Ovary (tissue), 7 donors: ENCODE measurements at regions not wholly inside any gene's neighbourhood (a gene's known extent, or its start where the extent isn't known, plus 50 kb on each side); places are given as distances from the start of the nearest gene placed in this dataset.

Experiments
- DNase-seq, 5 donors: peaks; one replicate each; pipeline ENCODE4 v3.0.0-alpha.2; 2019 to 2020
- H3K27ac ChIP-seq, 2 donors: fragments of 200-600 bp; one replicate each; pipeline versions ENCODE4 v1.5.1 to v1.8.0; 2019 to 2022
- H3K27me3 ChIP-seq: fragments of 200-600 bp; one replicate; pipeline ENCODE4 v1.8.0; 2022
- H3K36me3 ChIP-seq: fragments of 200-600 bp; sonication (generic); one replicate; pipeline ENCODE4 v1.5.1; 2019
- H3K4me1 ChIP-seq: one replicate; pipeline ENCODE4 v1.8.1; 2013; ENCODE audit warnings: mild to moderate bottlenecking, moderate library complexity; ENCODE audit not compliant: insufficient read depth
- H3K4me3 ChIP-seq: fragments of 200-600 bp; sonication (generic); one replicate; pipeline ENCODE4 v1.5.1; 2017
- H3K9me3 ChIP-seq, 2 donors: fragments of 200-600 bp in 1 of 2; sonication (generic) in 1 of 2; one replicate each; pipeline versions ENCODE4 v1.5.1 to v1.8.1; 2013 to 2019; ENCODE audit warnings: mild to moderate bottlenecking in 1 of 2, moderate library complexity in 1 of 2
- CTCF ChIP-seq, 3 donors: fragments of 450-650 bp in 2 of 3; fragments of 200-600 bp in 1 of 3; IDR thresholded peaks; one replicate each; pipeline versions ENCODE4 v1.5.1 to v1.8.0; 2016 to 2022; ENCODE audit warnings: antibody characterized with exemption in 3 of 3, mild to moderate bottlenecking in 1 of 3
- EP300 ChIP-seq: sonication (generic); formaldehyde crosslinking; IDR thresholded peaks from one replicate; pipeline ENCODE4 v1.6.1; 2017; ENCODE audit warnings: antibody characterized with exemption
- POLR2A ChIP-seq: fragments of 450-650 bp; IDR thresholded peaks from one replicate; pipeline ENCODE4 v1.6.1; 2017; ENCODE audit warnings: antibody characterized with exemption, mild to moderate bottlenecking, moderate library complexity
- WGBS, 3 donors: extraction: QIAGEN DNeasy Blood & Tissue Kit in 1 of 3; methylation state at CpG; one replicate each; pipeline versions ENCODE4 v1.1.5 to v1.1.7; 2013 to 2017; 5-methylcytosine and 5-hydroxymethylcytosine counted together
- intact Hi-C, 4 donors: fragments of 100-400 bp; cut with DNase I; formaldehyde crosslinking; loops; one replicate each; pipeline versions ENCODE4 v1.11.0 to v1.15.1; 2022 to 2023
- donor health status: DM: no; HTN: no; CAD: no; lungs with moderate emphysema.
- donor health status: DM: no; HTN: no; CAD: no.
- donor health status: Bipolar disorder and iron deficiency.
- donor health status: DM: no; HTN: no; CAD: no.
- donor health status: DM: yes; HTN: yes; CAD: no.

GRCh38 chr5:41587668-41588067 lies 77.3 kb upstream of the PLCXD3 start:
- intact Hi-C loops: no loop called here
- no peaks in the 10 kb centered on the region for H3K27me3 ChIP-seq
- H3K4me3 ChIP-seq: no peak overlapping the region
- H3K9me3 ChIP-seq: no peaks in the 10 kb centered on the region
- WGBS, 3 donors: 95 to 97% (median 96%) methylated on average over 17 of the region's 17 CpGs
- no peaks in the 10 kb centered on the region for H3K36me3 ChIP-seq
- no peak for DNase-seq
- H3K27ac ChIP-seq: no peak overlapping the region
- no peaks in the 10 kb centered on the region for H3K4me1 ChIP-seq
- TF ChIP-seq POLR2A (no peak), CTCF (IDR thresholded peaks at IDR 0.05) (no peak), EP300 (no peak)

DNA sequence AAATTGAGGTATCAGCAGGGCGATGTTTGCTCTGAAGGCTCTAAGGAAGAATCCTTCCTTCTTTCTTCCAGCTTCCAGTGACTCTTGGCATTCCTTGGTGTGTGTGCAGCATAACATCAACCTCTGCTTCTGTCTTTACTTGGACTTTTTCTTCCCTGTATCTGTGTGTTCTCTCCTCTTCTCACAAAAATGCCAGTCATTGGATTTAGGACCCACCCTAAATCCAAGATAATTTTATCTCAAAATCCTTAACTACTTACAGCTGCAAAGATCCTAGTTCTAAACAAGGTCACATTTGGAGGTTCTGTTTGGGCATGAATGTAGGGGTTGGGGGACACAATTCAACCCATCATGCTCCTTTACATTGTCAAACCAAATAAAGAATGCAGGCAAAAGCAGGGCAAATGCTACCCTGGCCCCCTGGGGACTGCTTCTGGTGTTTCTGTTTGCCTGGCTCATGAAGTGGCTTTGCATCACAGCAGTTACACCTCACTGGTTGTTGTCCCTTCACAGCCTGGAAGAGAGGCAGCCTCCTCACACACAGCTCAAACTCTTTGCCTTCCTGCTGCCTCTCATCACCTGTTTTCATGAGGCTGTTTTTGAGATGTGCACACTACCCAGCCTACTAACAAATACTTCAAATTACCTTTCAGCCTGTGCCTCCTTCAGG lies 64.8 kb upstream of the PLCXD3 start:
- intact Hi-C loops: no loop called here
- TF ChIP-seq CTCF (IDR thresholded peaks at IDR 0.05): no peak
- no peak for TF ChIP-seq POLR2A
- no peak for TF ChIP-seq EP300
- Histone ChIP-seq H3K9me3 (no peaks in the 10 kb centered on the region), H3K4me1 (no peaks in the 10 kb centered on the region), H3K27me3 (no peaks in the 10 kb centered on the region), H3K36me3 (no peaks in the 10 kb centered on the region), H3K27ac (no peak overlapping the region), H3K4me3 (no peak overlapping the region)
- DNase-seq: no peak
- WGBS, 3 donors: 94 to 100% (median 96%) methylated on average over 1 of the region's 1 CpG

DNA sequence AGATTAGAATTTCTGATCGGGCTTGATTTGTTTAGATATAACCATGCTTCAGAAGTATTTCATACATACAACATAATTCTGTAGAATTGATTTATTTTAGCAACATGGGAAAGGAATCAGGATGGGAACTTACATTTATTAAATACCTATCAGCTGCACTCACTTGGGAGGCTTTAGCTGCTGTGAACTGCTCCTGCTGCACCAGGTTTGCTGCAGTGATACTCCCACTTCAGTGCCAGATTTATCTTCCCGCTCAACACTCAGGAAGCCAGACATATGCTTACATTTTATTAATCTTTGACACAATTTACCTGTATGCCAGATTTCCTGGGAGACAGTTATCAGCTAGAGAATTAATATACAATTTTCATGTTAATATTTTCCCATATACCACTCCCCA lies 64.0 kb upstream of the PLCXD3 start:
- no peak overlapping the region for H3K27ac ChIP-seq
- no peak overlapping the region for H3K4me3 ChIP-seq
- H3K27me3 ChIP-seq: no peaks in the 10 kb centered on the region
- no peaks in the 10 kb centered on the region for H3K9me3 ChIP-seq
- no peaks in the 10 kb centered on the region for H3K4me1 ChIP-seq
- H3K36me3 ChIP-seq: no peaks in the 10 kb centered on the region
- 89 to 93% (median 92%) methylated on average over 2 of the region's 2 CpGs for WGBS, 3 donors
- intact Hi-C loops: no loop called here
- no peak for DNase-seq
- TF ChIP-seq CTCF (IDR thresholded peaks at IDR 0.05) (no peak), POLR2A (no peak), EP300 (no peak)
